ENCODE measurements at regions not wholly inside any gene's neighbourhood (a gene's known extent, or its start where the extent isn't known, plus 50 kb on each side); places are given as distances from the start of the nearest gene placed in this dataset.

GRCh38 chr12:18981732-18982131 lies 147.8 kb upstream of the PLEKHA5 start:
- TF ChIP-seq POLR2AphosphoS5 (IDR thresholded peaks at IDR 0.05): no peak
- no peak for TF ChIP-seq POLR2A (IDR thresholded peaks at IDR 0.05)
- no peak for TF ChIP-seq CTCF (IDR thresholded peaks at IDR 0.05)
- TF ChIP-seq EP300 (IDR thresholded peaks at IDR 0.05): no peak

Data from sigmoid colon (tissue), 4 donors.